Central memory CD4-positive, alpha-beta T cell (primary cell): ENCODE measurements at regions not wholly inside any gene's neighbourhood (a gene's known extent, or its start where the extent isn't known, plus 50 kb on each side); places are given as distances from the start of the nearest gene placed in this dataset.

ENCODE experiments used
- DNase-seq: peaks from one replicate; pipeline ENCODE4 v3.0.0; 2022

- DNase-seq = no peak
These were observed 115.7 kb upstream of the SALL4 start for GRCh38 chr20:51917886-51918535.

GRCh38 chr20:51916244-51916643 lies 113.9 kb upstream of the SALL4 start:
- DNase-seq = no peak

- DNase-seq = no peak
These were observed 112.4 kb upstream of the SALL4 start for GRCh38 chr20:51914758-51915157.

- DNase-seq = no peak
These were observed 108.2 kb upstream of the SALL4 start for GRCh38 chr20:51910321-51911050.

- no peak for DNase-seq
These were observed 104.4 kb upstream of the SALL4 start for GRCh38 chr20:51906679-51907078.

GRCh38 chr20:51906049-51906448 lies 103.7 kb upstream of the SALL4 start:
- no peak for DNase-seq

- DNase-seq = no peak
These were observed 100.6 kb upstream of the SALL4 start for GRCh38 chr20:51902933-51903332.

- no peak for DNase-seq
These were observed 98.1 kb upstream of the SALL4 start for GRCh38 chr20:51900443-51900842.

GRCh38 chr20:51899674-51900073 lies 97.4 kb upstream of the SALL4 start:
- DNase-seq = no peak

GRCh38 chr20:51898788-51899187 lies 96.5 kb upstream of the SALL4 start:
- DNase-seq = no peak

GRCh38 chr20:51894619-51895018 lies 92.3 kb upstream of the SALL4 start:
- no peak for DNase-seq

- no peak for DNase-seq
These were observed 91.9 kb upstream of the SALL4 start for GRCh38 chr20:51894201-51894600.

- DNase-seq = no peak
These were observed 91.4 kb upstream of the SALL4 start for GRCh38 chr20:51893723-51894122.

- no peak for DNase-seq
These were observed 87.7 kb upstream of the SALL4 start for GRCh38 chr20:51890003-51890402.

- DNase-seq = no peak
These were observed 87.1 kb upstream of the SALL4 start for GRCh38 chr20:51889466-51889865.

GRCh38 chr20:51888291-51888690 lies 86.0 kb upstream of the SALL4 start:
- no peak for DNase-seq

- no peak for DNase-seq
These were observed 84.7 kb upstream of the SALL4 start for GRCh38 chr20:51886891-51887608.

- DNase-seq = no peak
These were observed 84.0 kb upstream of the SALL4 start for GRCh38 chr20:51886341-51886740.

- DNase-seq = no peak
These were observed 82.2 kb upstream of the SALL4 start for GRCh38 chr20:51884561-51884960.

- DNase-seq = no peak
These were observed 77.9 kb upstream of the SALL4 start for GRCh38 chr20:51880188-51880587.

GRCh38 chr20:51876313-51876940 lies 74.1 kb upstream of the SALL4 start:
- no peak for DNase-seq

- no peak for DNase-seq
These were observed 71.3 kb upstream of the SALL4 start for GRCh38 chr20:51873652-51874051.

- no peak for DNase-seq
These were observed 69.6 kb upstream of the SALL4 start for GRCh38 chr20:51871943-51872342.

GRCh38 chr20:51869002-51869401 lies 66.7 kb upstream of the SALL4 start:
- DNase-seq = no peak
